ENCODE measurements at regions not wholly inside any gene's neighbourhood (a gene's known extent, or its start where the extent isn't known, plus 50 kb on each side); places are given as distances from the start of the nearest gene placed in this dataset.

- TF ChIP-seq CTCF (IDR thresholded peaks at IDR 0.05): peak in 1 of 4 experiments; percentile 24
- TF ChIP-seq POLR2A (IDR thresholded peaks at IDR 0.05): no peak
Measured at GRCh38 chr4:110959041-110959643, 336.3 kb upstream of the PITX2 start.
